Upper lobe of left lung (tissue), 4 donors: ENCODE measurements at regions not wholly inside any gene's neighbourhood (a gene's known extent, or its start where the extent isn't known, plus 50 kb on each side); places are given as distances from the start of the nearest gene placed in this dataset.

Experiments used
- POLR2A ChIP-seq, 4 donors: fragments of 450-650 bp; IDR thresholded peaks; one replicate each; pipeline ENCODE4 v1.5.1; 2016 to 2017; ENCODE audit warnings: antibody characterized with exemption in 4 of 4, mild to moderate bottlenecking in 2 of 4
- TF ChIP-seq, protein P1 (sequence below), 6 experiments: fragments of 450-650 bp in 4 of 6; fragments of 200-600 bp in 2 of 6; sonication (generic) in 2 of 6; IDR thresholded peaks; one replicate each; pipeline ENCODE4 v1.5.1; 2016 to 2019; ENCODE audit warnings: antibody characterized with exemption in 6 of 6

DNA sequence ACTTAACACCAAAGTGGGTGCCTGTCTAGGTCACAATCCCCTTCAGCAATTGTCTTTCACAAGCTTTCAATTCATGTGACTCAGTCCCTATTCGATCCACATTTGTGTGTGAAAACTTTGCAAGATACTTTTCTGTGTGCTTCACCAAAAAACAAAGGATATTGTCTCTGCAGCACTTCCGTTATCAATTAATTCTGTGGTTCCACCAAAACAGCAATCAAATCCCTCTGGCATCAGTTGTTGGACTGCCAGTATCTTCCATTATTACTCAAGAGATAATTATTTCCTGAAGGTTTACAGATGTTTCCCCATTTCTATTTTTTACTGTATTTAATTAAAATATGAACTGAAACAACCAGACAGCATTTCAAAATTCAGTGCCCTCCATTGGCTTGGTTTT, 481.4 kb downstream of the SUCLA2 start:
- TF ChIP-seq, protein P1, sequence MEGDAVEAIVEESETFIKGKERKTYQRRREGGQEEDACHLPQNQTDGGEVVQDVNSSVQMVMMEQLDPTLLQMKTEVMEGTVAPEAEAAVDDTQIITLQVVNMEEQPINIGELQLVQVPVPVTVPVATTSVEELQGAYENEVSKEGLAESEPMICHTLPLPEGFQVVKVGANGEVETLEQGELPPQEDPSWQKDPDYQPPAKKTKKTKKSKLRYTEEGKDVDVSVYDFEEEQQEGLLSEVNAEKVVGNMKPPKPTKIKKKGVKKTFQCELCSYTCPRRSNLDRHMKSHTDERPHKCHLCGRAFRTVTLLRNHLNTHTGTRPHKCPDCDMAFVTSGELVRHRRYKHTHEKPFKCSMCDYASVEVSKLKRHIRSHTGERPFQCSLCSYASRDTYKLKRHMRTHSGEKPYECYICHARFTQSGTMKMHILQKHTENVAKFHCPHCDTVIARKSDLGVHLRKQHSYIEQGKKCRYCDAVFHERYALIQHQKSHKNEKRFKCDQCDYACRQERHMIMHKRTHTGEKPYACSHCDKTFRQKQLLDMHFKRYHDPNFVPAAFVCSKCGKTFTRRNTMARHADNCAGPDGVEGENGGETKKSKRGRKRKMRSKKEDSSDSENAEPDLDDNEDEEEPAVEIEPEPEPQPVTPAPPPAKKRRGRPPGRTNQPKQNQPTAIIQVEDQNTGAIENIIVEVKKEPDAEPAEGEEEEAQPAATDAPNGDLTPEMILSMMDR (IDR thresholded peaks at IDR 0.05) = no peak
- TF ChIP-seq POLR2A (IDR thresholded peaks at IDR 0.05) = no peak
